ENCODE measurements at regions not wholly inside any gene's neighbourhood (a gene's known extent, or its start where the extent isn't known, plus 50 kb on each side); places are given as distances from the start of the nearest gene placed in this dataset.

GRCh38 chrX:5780821-5781220 lies 447.8 kb downstream of the NLGN4X start:
- TF ChIP-seq CTCF (IDR thresholded peaks at IDR 0.05) (no peak), POLR2A (IDR thresholded peaks at IDR 0.05) (no peak)
